Parathyroid adenoma (tissue), 2 donors: ENCODE measurements at regions not wholly inside any gene's neighbourhood (a gene's known extent, or its start where the extent isn't known, plus 50 kb on each side); places are given as distances from the start of the nearest gene placed in this dataset.

Source experiments
- H2AFZ ChIP-seq: fragments of 300-600 bp; sonication (generic); one replicate; pipeline ENCODE4 v1.7.0; 2017; ENCODE audit warnings: antibody characterized with exemption, mild to moderate bottlenecking
- H3K27ac ChIP-seq: fragments of 300-600 bp; sonication (generic); one replicate; pipeline ENCODE4 v1.7.0; 2017
- H3K27me3 ChIP-seq: fragments of 300-600 bp; sonication (generic); one replicate; pipeline ENCODE4 v1.7.0; 2017; ENCODE audit warnings: low read length; ENCODE audit not compliant: control insufficient read depth, insufficient read depth
- H3K36me3 ChIP-seq: fragments of 300-600 bp; sonication (generic); one replicate; pipeline ENCODE4 v1.7.0; 2017; ENCODE audit warnings: low read length; ENCODE audit not compliant: control insufficient read depth, insufficient read depth
- H3K4me1 ChIP-seq: fragments of 300-600 bp; sonication (generic); one replicate; pipeline ENCODE4 v1.7.0; 2017; ENCODE audit warnings: control low read depth
- H3K4me2 ChIP-seq: fragments of 300-600 bp; sonication (generic); one replicate; pipeline ENCODE4 v1.7.0; 2017; ENCODE audit warnings: low read length
- H3K4me3 ChIP-seq: fragments of 300-600 bp; sonication (generic); one replicate; pipeline ENCODE4 v1.7.0; 2017; ENCODE audit warnings: low read depth, low read length
- H3K79me2 ChIP-seq: fragments of 300-600 bp; sonication (generic); one replicate; pipeline ENCODE4 v1.7.0; 2017; ENCODE audit warnings: control low read depth
- H3K9ac ChIP-seq: fragments of 300-600 bp; sonication (generic); one replicate; pipeline ENCODE4 v1.7.0; 2017; ENCODE audit warnings: mild to moderate bottlenecking
- H3K9me3 ChIP-seq: fragments of 300-600 bp; sonication (generic); one replicate; pipeline ENCODE4 v1.7.0; 2017; ENCODE audit warnings: low read length; ENCODE audit not compliant: control insufficient read depth
- TF ChIP-seq, protein P1 (sequence below): fragments of 300-600 bp; sonication (generic); IDR thresholded peaks from one replicate; pipeline ENCODE4 v1.7.0; 2017; ENCODE audit warnings: antibody characterized with exemption, mild to moderate bottlenecking
- donor health status: primary hyperparathyroidism.

DNA sequence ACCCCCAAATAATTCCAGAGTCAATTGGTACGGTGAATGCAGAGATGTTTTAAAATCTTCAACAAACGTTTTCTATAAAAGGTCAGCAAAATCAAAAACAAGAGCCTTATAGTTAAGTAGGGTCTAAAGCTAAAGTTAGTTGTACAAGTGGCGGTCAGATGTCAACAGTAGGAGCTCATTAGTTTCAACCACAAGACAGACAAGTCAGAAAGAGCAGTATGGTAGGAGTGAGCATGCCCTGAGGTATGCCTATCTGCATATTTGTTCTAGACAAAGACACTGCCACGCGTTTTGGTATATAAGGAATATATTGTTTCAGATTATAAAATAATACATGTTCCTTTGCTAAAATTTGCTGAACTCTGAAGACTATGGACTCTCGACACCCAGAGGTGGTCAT, 431.5 kb upstream of the KIF2B start:
- TF ChIP-seq, protein P1, sequence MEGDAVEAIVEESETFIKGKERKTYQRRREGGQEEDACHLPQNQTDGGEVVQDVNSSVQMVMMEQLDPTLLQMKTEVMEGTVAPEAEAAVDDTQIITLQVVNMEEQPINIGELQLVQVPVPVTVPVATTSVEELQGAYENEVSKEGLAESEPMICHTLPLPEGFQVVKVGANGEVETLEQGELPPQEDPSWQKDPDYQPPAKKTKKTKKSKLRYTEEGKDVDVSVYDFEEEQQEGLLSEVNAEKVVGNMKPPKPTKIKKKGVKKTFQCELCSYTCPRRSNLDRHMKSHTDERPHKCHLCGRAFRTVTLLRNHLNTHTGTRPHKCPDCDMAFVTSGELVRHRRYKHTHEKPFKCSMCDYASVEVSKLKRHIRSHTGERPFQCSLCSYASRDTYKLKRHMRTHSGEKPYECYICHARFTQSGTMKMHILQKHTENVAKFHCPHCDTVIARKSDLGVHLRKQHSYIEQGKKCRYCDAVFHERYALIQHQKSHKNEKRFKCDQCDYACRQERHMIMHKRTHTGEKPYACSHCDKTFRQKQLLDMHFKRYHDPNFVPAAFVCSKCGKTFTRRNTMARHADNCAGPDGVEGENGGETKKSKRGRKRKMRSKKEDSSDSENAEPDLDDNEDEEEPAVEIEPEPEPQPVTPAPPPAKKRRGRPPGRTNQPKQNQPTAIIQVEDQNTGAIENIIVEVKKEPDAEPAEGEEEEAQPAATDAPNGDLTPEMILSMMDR, result no peak
- Histone ChIP-seq H3K9me3 (no peaks in the 10 kb centered on the region), H3K79me2 (no peaks in the 10 kb centered on the region)

GRCh38 chr17:53390575-53390974, 432.2 kb upstream of the KIF2B start:
- Histone ChIP-seq H3K36me3 (no peaks in the 10 kb centered on the region), H3K9ac (no peak overlapping the region), H2AFZ (no peak overlapping the region), H3K79me2 (no peaks in the 10 kb centered on the region), H3K27ac (no peak overlapping the region), H3K4me3 (no peak overlapping the region), H3K9me3 (no peaks in the 10 kb centered on the region), H3K4me1 (no peaks in the 10 kb centered on the region), H3K27me3 (no peaks in the 10 kb centered on the region), H3K4me2 (no peak overlapping the region)
- TF ChIP-seq, protein P1, result no peak

More for the DNA sequence above, 431.5 kb upstream of the KIF2B start:
- H3K9ac ChIP-seq, result no peak overlapping the region
- no peaks in the 10 kb centered on the region for H3K4me1 ChIP-seq
- no peak overlapping the region for H3K4me2 ChIP-seq
- H3K36me3 ChIP-seq, result no peaks in the 10 kb centered on the region
- H2AFZ ChIP-seq, result no peak overlapping the region
- no peak overlapping the region for H3K27ac ChIP-seq
- no peaks in the 10 kb centered on the region for H3K27me3 ChIP-seq
- H3K4me3 ChIP-seq, result no peak overlapping the region

GRCh38 chr17:53387745-53388144, 435.0 kb upstream of the KIF2B start:
- no peaks in the 10 kb centered on the region for H3K27me3 ChIP-seq
- no peaks in the 10 kb centered on the region for H3K36me3 ChIP-seq
- H3K9ac ChIP-seq, result no peak overlapping the region
- no peaks in the 10 kb centered on the region for H3K4me1 ChIP-seq
- H3K4me2 ChIP-seq, result no peak overlapping the region
- H3K4me3 ChIP-seq, result no peak overlapping the region
- H3K79me2 ChIP-seq, result no peaks in the 10 kb centered on the region
- H2AFZ ChIP-seq, result no peak overlapping the region
- TF ChIP-seq, protein P1, result no peak
- no peak overlapping the region for H3K27ac ChIP-seq
- no peaks in the 10 kb centered on the region for H3K9me3 ChIP-seq

DNA sequence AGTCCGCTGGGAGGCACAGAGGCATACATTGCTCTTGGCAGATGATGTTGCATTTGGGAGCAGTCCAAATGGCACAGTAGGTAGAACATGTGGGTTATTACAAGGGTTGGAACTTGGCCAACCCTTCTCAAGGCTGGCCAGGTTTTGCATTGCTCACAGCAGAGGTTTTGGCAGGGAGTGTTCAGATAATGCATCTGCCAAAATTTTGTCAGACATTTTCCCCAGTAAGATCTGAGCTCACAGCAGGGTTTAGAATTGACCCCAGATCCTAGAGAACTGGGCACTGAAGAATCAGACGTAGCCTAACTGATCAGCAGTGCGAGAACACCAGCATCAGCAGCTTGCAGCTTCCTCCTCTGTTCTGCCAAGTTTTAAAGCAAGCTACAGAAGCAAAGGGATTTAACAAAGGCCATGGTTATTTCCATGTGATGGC, 468.8 kb upstream of the KIF2B start:
- no peaks in the 10 kb centered on the region for H3K79me2 ChIP-seq
- no peaks in the 10 kb centered on the region for H3K36me3 ChIP-seq
- H3K27me3 ChIP-seq, result no peaks in the 10 kb centered on the region
- H3K4me2 ChIP-seq, result no peak overlapping the region
- H3K4me3 ChIP-seq, result no peak overlapping the region
- no peaks in the 10 kb centered on the region for H3K9me3 ChIP-seq
- TF ChIP-seq, protein P1, result no peak
- H2AFZ ChIP-seq, result no peak overlapping the region
- no peaks in the 10 kb centered on the region for H3K4me1 ChIP-seq
- H3K9ac ChIP-seq, result no peak overlapping the region
- H3K27ac ChIP-seq, result no peak overlapping the region

DNA sequence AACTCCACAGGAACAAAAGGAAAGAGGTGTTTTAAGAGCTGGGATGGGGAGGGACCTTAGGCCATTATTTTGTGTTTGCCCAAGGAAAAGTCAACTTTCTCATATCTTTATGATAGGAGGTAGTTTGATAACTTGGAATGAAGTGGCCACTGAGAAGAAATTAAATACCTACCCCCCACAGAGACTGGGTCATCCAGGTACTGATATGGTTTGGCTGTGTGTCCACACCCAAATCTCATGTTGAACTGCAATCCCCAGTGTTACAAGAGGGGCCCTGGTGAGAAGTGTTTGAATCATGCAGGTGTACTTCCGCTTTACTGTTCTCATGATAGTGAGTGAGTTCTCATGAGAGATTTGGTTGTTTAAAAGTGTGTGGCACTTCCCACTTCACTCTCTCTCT, 477.9 kb upstream of the KIF2B start:
- no peaks in the 10 kb centered on the region for H3K79me2 ChIP-seq
- TF ChIP-seq, protein P1, result no peak
- H3K27ac ChIP-seq, result no peak overlapping the region
- H3K36me3 ChIP-seq, result no peaks in the 10 kb centered on the region
- no peak overlapping the region for H2AFZ ChIP-seq
- no peaks in the 10 kb centered on the region for H3K27me3 ChIP-seq
- no peak overlapping the region for H3K4me2 ChIP-seq
- H3K9me3 ChIP-seq, result no peaks in the 10 kb centered on the region
- H3K9ac ChIP-seq, result no peak overlapping the region
- no peak overlapping the region for H3K4me3 ChIP-seq
- H3K4me1 ChIP-seq, result no peaks in the 10 kb centered on the region
